Hepatocyte (in vitro differentiated cells): ENCODE measurements at regions not wholly inside any gene's neighbourhood (a gene's known extent, or its start where the extent isn't known, plus 50 kb on each side); places are given as distances from the start of the nearest gene placed in this dataset.

ENCODE experiments used
- DNase-seq: peaks from one replicate; pipeline ENCODE4 v3.0.0-alpha.2; 2016; ENCODE audit warnings: low spot score
- H2AFZ ChIP-seq: fragments of 200-600 bp; sonication (generic); 2 replicates; pipeline ENCODE4 v1.6.0; 2016; ENCODE audit warnings: antibody characterized with exemption, mild to moderate bottlenecking
- H3K27ac ChIP-seq: fragments of 200-600 bp; sonication (generic); 2 replicates; pipeline ENCODE4 v1.5.1; 2016; ENCODE audit warnings: mild to moderate bottlenecking
- H3K27me3 ChIP-seq: fragments of 200-600 bp; sonication (generic); 2 replicates; pipeline ENCODE4 v1.6.1; 2016
- H3K36me3 ChIP-seq: fragments of 200-600 bp; sonication (generic); replicated peaks from 2 replicates; pipeline ENCODE4 v1.5.1; 2016; ENCODE audit warnings: low read depth; ENCODE audit not compliant: insufficient read depth
- H3K4me1 ChIP-seq: fragments of 200-600 bp; sonication (generic); 2 replicates; pipeline ENCODE4 v1.5.1; 2016; ENCODE audit warnings: mild to moderate bottlenecking, moderate library complexity; ENCODE audit not compliant: insufficient read depth
- H3K4me2 ChIP-seq: fragments of 200-600 bp; sonication (generic); 2 replicates; pipeline ENCODE4 v1.6.0; 2016
- H3K4me3 ChIP-seq: fragments of 200-600 bp; sonication (generic); 2 replicates; pipeline ENCODE4 v1.5.1; 2016; ENCODE audit warnings: mild to moderate bottlenecking
- H3K79me2 ChIP-seq: fragments of 200-600 bp; sonication (generic); 2 replicates; pipeline ENCODE4 v1.6.0; 2017; ENCODE audit warnings: mild to moderate bottlenecking
- H3K9me2 ChIP-seq: fragments of 200-600 bp; sonication (generic); replicated peaks from 2 replicates; pipeline ENCODE4 v1.6.0; 2017; ENCODE audit warnings: mild to moderate bottlenecking; ENCODE audit not compliant: insufficient read depth
- H3K9me3 ChIP-seq: fragments of 200-600 bp; sonication (generic); 2 replicates; pipeline ENCODE4 v1.5.1; 2016; ENCODE audit warnings: low read depth, mild to moderate bottlenecking
- H4K20me1 ChIP-seq: fragments of 200-600 bp; sonication (generic); 2 replicates; pipeline ENCODE4 v1.6.0; 2016; ENCODE audit warnings: mild to moderate bottlenecking; ENCODE audit not compliant: insufficient read depth, poor library complexity, severe bottlenecking
- EZH2 ChIP-seq: fragments of 200-600 bp; sonication (generic); IDR thresholded peaks from 2 replicates; pipeline ENCODE4 v1.6.1; 2016; ENCODE audit warnings: antibody characterized with exemption, mild to moderate bottlenecking, borderline replicate concordance
- EZH2phosphoT487 ChIP-seq: fragments of 200-600 bp; sonication (generic); IDR thresholded peaks from one replicate; pipeline ENCODE4 v1.6.1; 2018; ENCODE audit warnings: antibody characterized with exemption, mild to moderate bottlenecking, low read depth, moderate library complexity; ENCODE audit not compliant: unreplicated experiment, severe bottlenecking
- WGBS: methylation state at CpG from one replicate; pipeline ENCODE4 v1.1.6; 2016; ENCODE audit warnings: low lambda C conversion rate; ENCODE audit errors: missing lambda C conversion rate; 5-methylcytosine and 5-hydroxymethylcytosine counted together
- TF ChIP-seq, protein P1 (sequence below): fragments of 200-600 bp; sonication (generic); IDR thresholded peaks from 2 replicates; pipeline ENCODE4 v1.5.1; 2016; ENCODE audit warnings: antibody characterized with exemption, mild to moderate bottlenecking; ENCODE audit not compliant: poor library complexity

DNA sequence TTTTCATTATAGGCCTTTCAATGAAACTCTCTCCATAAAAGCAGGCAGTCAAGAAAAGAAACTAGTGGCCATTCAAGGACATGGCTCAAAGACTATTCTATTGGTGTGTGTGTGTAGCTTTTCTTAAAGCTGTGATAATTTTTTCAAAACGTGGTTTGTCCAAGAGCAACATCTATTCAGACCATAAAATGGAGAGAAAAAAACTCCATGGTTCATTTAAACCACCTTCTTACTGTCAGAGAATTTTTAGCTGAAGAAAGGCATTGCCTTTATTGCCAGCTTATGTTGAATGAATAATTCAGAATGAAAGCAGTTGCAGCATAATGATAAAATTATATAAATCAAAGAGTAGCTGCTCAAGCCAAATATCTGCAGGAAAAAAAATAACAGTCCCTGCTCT lies 325.5 kb downstream of the PCDH18 start:
- Histone ChIP-seq H3K4me1 (no peaks in the 10 kb centered on the region), H3K27ac (no peak overlapping the region), H3K4me2 (no peak overlapping the region), H3K36me3 (no peaks in the 10 kb centered on the region), H2AFZ (no peak overlapping the region), H3K9me2 (no peaks in the 10 kb centered on the region), H3K4me3 (no peak overlapping the region), H3K79me2 (no peaks in the 10 kb centered on the region), H3K27me3 (no peaks in the 10 kb centered on the region), H4K20me1 (no peaks in the 10 kb centered on the region), H3K9me3 (no peaks in the 10 kb centered on the region)
- no peak for DNase-seq
- TF ChIP-seq EZH2phosphoT487 (no peak), EZH2 (no peak)
- TF ChIP-seq, protein P1, sequence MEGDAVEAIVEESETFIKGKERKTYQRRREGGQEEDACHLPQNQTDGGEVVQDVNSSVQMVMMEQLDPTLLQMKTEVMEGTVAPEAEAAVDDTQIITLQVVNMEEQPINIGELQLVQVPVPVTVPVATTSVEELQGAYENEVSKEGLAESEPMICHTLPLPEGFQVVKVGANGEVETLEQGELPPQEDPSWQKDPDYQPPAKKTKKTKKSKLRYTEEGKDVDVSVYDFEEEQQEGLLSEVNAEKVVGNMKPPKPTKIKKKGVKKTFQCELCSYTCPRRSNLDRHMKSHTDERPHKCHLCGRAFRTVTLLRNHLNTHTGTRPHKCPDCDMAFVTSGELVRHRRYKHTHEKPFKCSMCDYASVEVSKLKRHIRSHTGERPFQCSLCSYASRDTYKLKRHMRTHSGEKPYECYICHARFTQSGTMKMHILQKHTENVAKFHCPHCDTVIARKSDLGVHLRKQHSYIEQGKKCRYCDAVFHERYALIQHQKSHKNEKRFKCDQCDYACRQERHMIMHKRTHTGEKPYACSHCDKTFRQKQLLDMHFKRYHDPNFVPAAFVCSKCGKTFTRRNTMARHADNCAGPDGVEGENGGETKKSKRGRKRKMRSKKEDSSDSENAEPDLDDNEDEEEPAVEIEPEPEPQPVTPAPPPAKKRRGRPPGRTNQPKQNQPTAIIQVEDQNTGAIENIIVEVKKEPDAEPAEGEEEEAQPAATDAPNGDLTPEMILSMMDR, result no peak
- 48% methylated on average over 1 of the region's 1 CpG for WGBS

DNA sequence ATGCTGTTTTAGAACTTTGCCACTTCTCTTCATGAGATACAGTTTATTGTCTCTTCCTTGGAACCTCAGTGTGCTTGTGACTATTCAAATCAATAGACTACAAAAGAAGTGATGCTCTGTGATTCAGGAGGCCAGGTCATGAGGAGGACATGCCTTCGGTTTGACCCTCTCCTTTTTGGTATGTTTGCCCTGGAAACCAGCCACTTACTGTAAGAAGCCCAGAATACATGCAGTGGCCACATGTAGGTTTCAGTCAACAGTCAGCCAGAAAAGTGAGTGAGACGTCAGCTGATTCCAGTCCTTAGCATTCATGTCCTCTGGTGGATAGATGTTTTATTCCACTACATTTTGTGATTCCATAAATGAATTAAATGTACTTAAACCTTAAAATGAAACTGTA lies 328.7 kb downstream of the PCDH18 start:
- Histone ChIP-seq H3K27ac (no peak overlapping the region), H3K36me3 (no peaks in the 10 kb centered on the region), H4K20me1 (no peaks in the 10 kb centered on the region), H3K9me3 (no peaks in the 10 kb centered on the region), H3K79me2 (no peaks in the 10 kb centered on the region), H3K4me1 (no peaks in the 10 kb centered on the region), H3K27me3 (no peaks in the 10 kb centered on the region), H3K4me2 (no peak overlapping the region), H2AFZ (no peak overlapping the region), H3K4me3 (no peak overlapping the region), H3K9me2 (no peaks in the 10 kb centered on the region)
- TF ChIP-seq EZH2phosphoT487 (no peak), EZH2 (no peak)
- TF ChIP-seq, protein P1, result no peak
- WGBS, result 76% methylated on average over 2 of the region's 2 CpGs
- no peak for DNase-seq

GRCh38 chr4:137200322-137200721 lies 332.0 kb downstream of the PCDH18 start:
- Histone ChIP-seq H3K4me1 (no peaks in the 10 kb centered on the region), H3K79me2 (no peaks in the 10 kb centered on the region), H2AFZ (no peak overlapping the region), H3K27me3 (no peaks in the 10 kb centered on the region), H4K20me1 (no peaks in the 10 kb centered on the region), H3K9me3 (no peaks in the 10 kb centered on the region), H3K36me3 (no peaks in the 10 kb centered on the region), H3K9me2 (no peaks in the 10 kb centered on the region), H3K27ac (no peak overlapping the region), H3K4me2 (no peak overlapping the region), H3K4me3 (no peak overlapping the region)
- TF ChIP-seq, protein P1, result no peak
- 55% methylated on average over 2 of the region's 2 CpGs for WGBS
- no peak for DNase-seq

GRCh38 chr4:137198791-137199190 lies 333.5 kb downstream of the PCDH18 start:
- Histone ChIP-seq H3K9me2 (no peaks in the 10 kb centered on the region), H3K27ac (no peak overlapping the region), H3K4me1 (no peaks in the 10 kb centered on the region), H3K4me3 (no peak overlapping the region), H3K36me3 (no peaks in the 10 kb centered on the region), H3K4me2 (no peak overlapping the region), H2AFZ (no peak overlapping the region), H3K27me3 (no peaks in the 10 kb centered on the region), H3K9me3 (no peaks in the 10 kb centered on the region), H3K79me2 (no peaks in the 10 kb centered on the region), H4K20me1 (no peaks in the 10 kb centered on the region)
- DNase-seq, result no peak
- WGBS, result 98% methylated on average over 4 of the region's 4 CpGs
- TF ChIP-seq EZH2phosphoT487 (no peak), EZH2 (no peak)
- TF ChIP-seq, protein P1, result no peak
